Nephron (organoid): ENCODE measurements at regions not wholly inside any gene's neighbourhood (a gene's known extent, or its start where the extent isn't known, plus 50 kb on each side); places are given as distances from the start of the nearest gene placed in this dataset.
"Not testable (repeated sequence)": the region's sequence is repeated elsewhere in the genome, so short reads cannot be mapped to it uniquely, and the experiment has no call there.

Experiments used
- H3K27ac Mint-ChIP-seq, 3 experiments: 2 replicates each; pipeline ENCODE4 v1.8.0; 2020; ENCODE audit warnings: mixed read lengths in 3 of 3, mild to moderate bottlenecking in 2 of 3, moderate library complexity in 1 of 3
- H3K27me3 Mint-ChIP-seq: 2 replicates; pipeline ENCODE4 v1.8.0; 2021; ENCODE audit warnings: low read depth, mild to moderate bottlenecking, moderate library complexity, mixed read lengths
- H3K36me3 Mint-ChIP-seq: 2 replicates; pipeline ENCODE4 v1.8.0; 2020; ENCODE audit warnings: low read depth, mixed read lengths
- H3K4me1 Mint-ChIP-seq: 2 replicates; pipeline ENCODE4 v1.8.0; 2020; ENCODE audit warnings: mixed read lengths
- H3K4me3 Mint-ChIP-seq, 3 experiments: 2 replicates each; pipeline ENCODE4 v1.8.0; 2020; ENCODE audit warnings: mild to moderate bottlenecking in 3 of 3, mixed read lengths in 3 of 3, moderate library complexity in 2 of 3
- H3K9me3 Mint-ChIP-seq: 2 replicates; pipeline ENCODE4 v1.8.0; 2020; ENCODE audit warnings: mixed read lengths
- TF ChIP-seq, protein P1 (sequence below), 3 experiments: fragments of 200-600 bp; sonication (generic); IDR thresholded peaks; one replicate each; pipeline ENCODE4 v1.5.0; 2021; ENCODE audit warnings: antibody characterized with exemption in 3 of 3; ENCODE audit not compliant: unreplicated experiment in 3 of 3

DNA sequence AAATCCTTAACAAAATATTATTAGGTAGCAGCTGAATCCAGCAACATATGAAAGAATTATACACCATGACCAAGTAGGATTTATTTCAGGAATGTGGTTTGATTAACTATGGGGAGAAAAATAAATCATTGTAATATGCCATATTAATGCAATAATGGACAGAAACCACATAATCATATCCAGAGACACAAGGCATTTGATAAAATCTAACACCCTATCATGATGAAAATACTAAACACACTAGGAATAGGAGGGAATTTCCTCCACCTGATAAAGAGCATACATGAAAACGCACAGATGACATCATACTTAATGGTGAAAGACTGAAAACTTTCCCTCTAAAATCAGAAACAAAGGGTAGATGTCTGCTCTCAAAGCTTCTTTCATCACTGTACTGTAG lies 238.9 kb downstream of the PHLDA1 start:
- TF ChIP-seq, protein P1, sequence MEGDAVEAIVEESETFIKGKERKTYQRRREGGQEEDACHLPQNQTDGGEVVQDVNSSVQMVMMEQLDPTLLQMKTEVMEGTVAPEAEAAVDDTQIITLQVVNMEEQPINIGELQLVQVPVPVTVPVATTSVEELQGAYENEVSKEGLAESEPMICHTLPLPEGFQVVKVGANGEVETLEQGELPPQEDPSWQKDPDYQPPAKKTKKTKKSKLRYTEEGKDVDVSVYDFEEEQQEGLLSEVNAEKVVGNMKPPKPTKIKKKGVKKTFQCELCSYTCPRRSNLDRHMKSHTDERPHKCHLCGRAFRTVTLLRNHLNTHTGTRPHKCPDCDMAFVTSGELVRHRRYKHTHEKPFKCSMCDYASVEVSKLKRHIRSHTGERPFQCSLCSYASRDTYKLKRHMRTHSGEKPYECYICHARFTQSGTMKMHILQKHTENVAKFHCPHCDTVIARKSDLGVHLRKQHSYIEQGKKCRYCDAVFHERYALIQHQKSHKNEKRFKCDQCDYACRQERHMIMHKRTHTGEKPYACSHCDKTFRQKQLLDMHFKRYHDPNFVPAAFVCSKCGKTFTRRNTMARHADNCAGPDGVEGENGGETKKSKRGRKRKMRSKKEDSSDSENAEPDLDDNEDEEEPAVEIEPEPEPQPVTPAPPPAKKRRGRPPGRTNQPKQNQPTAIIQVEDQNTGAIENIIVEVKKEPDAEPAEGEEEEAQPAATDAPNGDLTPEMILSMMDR (IDR thresholded peaks at IDR 0.05; ENCODE audit: unreplicated experiment in 3 of 3) = no peak
- peaks cover 13% of the 10 kb centered on the region for H3K4me1 Mint-ChIP-seq
- H3K9me3 Mint-ChIP-seq = no peaks in the 10 kb centered on the region
- no peak overlapping the region for H3K27ac Mint-ChIP-seq
- H3K4me3 Mint-ChIP-seq = no peak overlapping the region
- H3K27me3 Mint-ChIP-seq = no peaks in the 10 kb centered on the region
- H3K36me3 Mint-ChIP-seq = no peaks in the 10 kb centered on the region

DNA sequence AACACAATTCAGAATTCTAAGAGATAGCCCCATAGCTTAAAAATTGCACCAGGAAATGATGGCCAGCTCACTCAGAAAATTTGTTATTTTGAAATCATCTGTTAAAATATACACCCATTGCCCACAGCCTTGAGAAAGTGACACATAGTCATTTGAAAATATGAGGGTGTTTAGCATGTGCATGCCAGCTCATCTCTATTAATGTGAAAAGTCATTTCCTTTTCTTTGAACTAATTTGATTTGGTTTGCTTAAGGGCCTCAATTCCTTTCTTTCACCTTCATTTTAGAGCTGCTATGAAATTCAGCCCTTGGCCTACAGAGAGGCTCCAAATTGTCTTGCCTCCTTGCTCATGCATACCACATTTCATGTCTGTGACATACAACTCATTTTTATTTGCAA lies 241.4 kb downstream of the PHLDA1 start:
- H3K36me3 Mint-ChIP-seq = no peaks in the 10 kb centered on the region
- no peaks in the 10 kb centered on the region for H3K27me3 Mint-ChIP-seq
- no peaks in the 10 kb centered on the region for H3K9me3 Mint-ChIP-seq
- H3K4me1 Mint-ChIP-seq = peaks cover 17% of the 10 kb centered on the region
- H3K4me3 Mint-ChIP-seq = no peak overlapping the region
- no peak overlapping the region for H3K27ac Mint-ChIP-seq
- TF ChIP-seq, protein P1 (IDR thresholded peaks at IDR 0.05; ENCODE audit: unreplicated experiment in 3 of 3) = no peak

DNA sequence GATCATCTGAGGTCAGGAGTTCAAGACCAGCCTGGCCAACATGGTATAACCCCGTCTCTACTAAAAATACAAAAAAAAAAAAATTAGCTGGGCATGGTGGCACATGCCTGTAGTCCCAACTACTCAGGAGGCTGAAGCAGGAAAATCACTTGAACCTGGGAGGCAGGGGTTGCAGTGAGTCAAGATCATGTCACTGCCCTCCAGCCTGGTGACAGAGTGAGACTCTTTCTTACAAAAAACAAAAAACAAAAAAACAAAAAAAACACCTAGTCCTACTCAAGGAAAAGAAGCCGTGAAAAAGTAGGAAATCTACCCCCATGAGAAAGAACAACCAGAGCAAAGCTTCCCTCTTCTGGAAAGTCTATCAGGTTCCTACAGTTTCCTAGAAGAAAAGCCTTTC lies 244.4 kb downstream of the PHLDA1 start:
- not testable (repeated sequence) for H3K9me3 Mint-ChIP-seq, H3K27ac Mint-ChIP-seq, H3K27me3 Mint-ChIP-seq, H3K36me3 Mint-ChIP-seq, H3K4me3 Mint-ChIP-seq
- H3K4me1 Mint-ChIP-seq = peaks cover 31% of the 10 kb centered on the region

DNA sequence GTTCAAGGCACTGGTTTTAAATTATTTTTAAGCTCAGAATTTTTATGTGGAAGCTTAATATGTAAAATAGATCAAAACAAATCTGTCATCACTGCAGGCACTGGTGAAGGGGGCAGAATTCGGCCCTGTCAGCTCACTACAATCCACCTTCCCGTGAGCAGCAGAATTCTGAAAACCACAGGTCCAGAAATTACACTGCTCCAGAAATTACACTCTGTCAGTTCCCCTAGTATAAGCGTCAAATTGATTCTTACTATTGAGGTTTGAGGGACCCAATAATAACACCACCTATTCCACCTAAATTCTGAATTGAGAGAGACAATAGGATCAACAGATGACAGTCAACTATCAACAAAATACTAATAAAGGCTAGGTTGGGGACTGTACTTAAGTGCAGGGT lies 245.5 kb downstream of the PHLDA1 start:
- no peaks in the 10 kb centered on the region for H3K36me3 Mint-ChIP-seq
- H3K27ac Mint-ChIP-seq = no peak overlapping the region
- H3K4me3 Mint-ChIP-seq = no peak overlapping the region
- no peaks in the 10 kb centered on the region for H3K27me3 Mint-ChIP-seq
- H3K9me3 Mint-ChIP-seq = no peaks in the 10 kb centered on the region
- H3K4me1 Mint-ChIP-seq = peaks cover 33% of the 10 kb centered on the region
- TF ChIP-seq, protein P1 (IDR thresholded peaks at IDR 0.05; ENCODE audit: unreplicated experiment in 3 of 3) = no peak

DNA sequence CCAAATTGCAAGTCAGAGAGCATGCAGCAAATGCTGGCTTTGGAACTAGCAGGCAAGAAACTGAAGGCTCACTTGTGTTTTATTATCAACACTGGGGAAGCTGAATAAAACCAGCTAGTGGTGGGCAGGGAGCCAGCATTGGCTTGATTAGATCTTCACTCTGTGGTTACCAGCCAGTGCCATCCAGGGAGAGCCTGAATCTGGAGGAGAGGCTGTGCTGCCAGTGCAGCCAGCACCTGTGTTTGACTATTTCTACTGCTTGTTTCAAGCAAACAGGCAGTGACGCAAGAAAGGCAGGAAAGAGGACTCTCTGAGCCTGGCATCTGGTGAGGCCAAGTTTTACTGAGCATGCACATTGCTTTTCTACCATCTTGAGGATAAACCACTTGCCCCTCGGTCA lies 247.0 kb downstream of the PHLDA1 start:
- Mint-ChIP-seq H3K4me3 (no peak overlapping the region), H3K9me3 (no peaks in the 10 kb centered on the region), H3K27ac (peak overlapping the region in 1 of 3 experiments; percentile 49), H3K36me3 (no peaks in the 10 kb centered on the region), H3K27me3 (no peaks in the 10 kb centered on the region), H3K4me1 (peaks cover 48% of the 10 kb centered on the region)
- TF ChIP-seq, protein P1 (IDR thresholded peaks at IDR 0.05; ENCODE audit: unreplicated experiment in 3 of 3) = no peak

DNA sequence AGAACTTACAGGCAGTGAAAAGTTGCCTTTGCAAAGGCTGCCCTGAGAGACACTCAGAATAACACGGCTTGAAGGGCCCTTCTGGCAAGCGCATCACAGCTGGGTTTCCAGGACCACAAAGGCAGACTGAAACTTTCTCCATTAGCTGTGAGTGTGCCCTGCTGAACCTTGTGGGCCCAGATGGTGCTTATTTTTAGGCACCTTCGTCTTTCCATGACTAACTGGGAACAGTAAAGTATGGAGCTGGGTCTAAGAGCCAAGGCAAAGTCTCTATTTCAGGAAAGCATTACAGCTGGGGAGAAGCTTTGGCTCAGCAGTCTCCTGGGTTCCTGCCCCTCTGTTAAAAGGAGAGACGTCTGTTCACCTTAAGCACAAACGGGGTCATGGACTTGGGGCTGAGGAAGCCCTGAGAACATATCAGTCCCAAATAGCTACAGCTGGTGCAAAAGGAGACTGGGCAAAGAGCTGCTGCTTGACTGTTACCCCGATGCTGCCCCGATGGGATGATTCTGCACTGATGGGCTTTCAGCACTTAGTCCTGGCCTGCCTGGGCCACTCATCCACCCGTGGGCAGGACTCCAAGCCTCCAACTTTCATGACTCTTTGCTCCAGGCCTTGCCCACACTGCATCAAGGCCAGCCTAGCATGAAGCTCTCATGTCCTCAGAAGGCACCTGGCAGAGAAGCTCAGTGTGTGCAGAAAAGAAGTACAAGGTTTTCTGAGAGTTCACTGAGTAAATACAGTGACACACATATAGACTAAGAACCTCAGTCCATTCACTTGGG lies 248.3 kb downstream of the PHLDA1 start:
- no peak overlapping the region for H3K4me3 Mint-ChIP-seq
- peaks cover 50% of the 10 kb centered on the region for H3K4me1 Mint-ChIP-seq
- TF ChIP-seq, protein P1 (IDR thresholded peaks at IDR 0.05; ENCODE audit: unreplicated experiment in 3 of 3) = no peak
- H3K9me3 Mint-ChIP-seq = no peaks in the 10 kb centered on the region
- H3K27me3 Mint-ChIP-seq = no peaks in the 10 kb centered on the region
- no peak overlapping the region for H3K27ac Mint-ChIP-seq
- H3K36me3 Mint-ChIP-seq = no peaks in the 10 kb centered on the region
